ENCODE measurements at regions not wholly inside any gene's neighbourhood (a gene's known extent, or its start where the extent isn't known, plus 50 kb on each side); places are given as distances from the start of the nearest gene placed in this dataset.
"Not testable (repeated sequence)": the region's sequence is repeated elsewhere in the genome, so short reads cannot be mapped to it uniquely, and the experiment has no call there.

- H3K9me3 Mint-ChIP-seq, result no peaks in the 10 kb centered on the region
- 91 to 100% methylated on average over 1 to 2 of the region's 2 CpGs for WGBS, 2 experiments (ENCODE audit: insufficient coverage in 1 of 2, insufficient read length in 1 of 2)
- H3K36me3 Mint-ChIP-seq (ENCODE audit: low read depth), result peaks cover 5% of the 10 kb centered on the region
- H3K4me3 Mint-ChIP-seq, result no peak overlapping the region
- no peak overlapping the region for H3K27ac Mint-ChIP-seq
- H3K9ac ChIP-seq (ENCODE audit: extremely low read depth, low read length, poor library complexity, severe bottlenecking), result no peak overlapping the region
- H3K4me3 ChIP-seq (ENCODE audit: low read length), result no peak overlapping the region
- no peak for DNase-seq
- H3K27me3 Mint-ChIP-seq (ENCODE audit: insufficient read depth), result no peaks in the 10 kb centered on the region
- H3K36me3 ChIP-seq (ENCODE audit: control insufficient read depth, insufficient read depth, low read length), result no peaks in the 10 kb centered on the region
- no peaks in the 10 kb centered on the region for H3K27me3 ChIP-seq (ENCODE audit: control insufficient read depth, insufficient read depth, low read length, poor library complexity, severe bottlenecking)
- no peak overlapping the region for H3K27ac ChIP-seq (ENCODE audit: low read depth, low read length)
- H3K9me3 ChIP-seq (ENCODE audit: control insufficient read depth, low read length), result no peaks in the 10 kb centered on the region
- no peaks in the 10 kb centered on the region for H3K4me1 ChIP-seq (ENCODE audit: control insufficient read depth, insufficient read depth, low read length)
- no peak for TF ChIP-seq CTCF (conservative IDR thresholded peaks at IDR 0.05)
- H3K4me1 Mint-ChIP-seq, result peaks cover 13% of the 10 kb centered on the region
Observed at GRCh38 chr9:85863875-85864274, 77.1 kb upstream of the NAA35 start.

GRCh38 chr9:85871008-85871407, 69.9 kb upstream of the NAA35 start:
- Histone ChIP-seq H3K4me3 (ENCODE audit: low read length) (no peak overlapping the region), H3K36me3 (ENCODE audit: control insufficient read depth, insufficient read depth, low read length) (no peaks in the 10 kb centered on the region), H3K27me3 (ENCODE audit: control insufficient read depth, insufficient read depth, low read length, poor library complexity, severe bottlenecking) (no peaks in the 10 kb centered on the region), H3K4me1 (ENCODE audit: control insufficient read depth, insufficient read depth, low read length) (no peaks in the 10 kb centered on the region), H3K27ac (ENCODE audit: low read depth, low read length) (no peak overlapping the region), H3K9me3 (ENCODE audit: control insufficient read depth, low read length) (no peaks in the 10 kb centered on the region), H3K9ac (ENCODE audit: extremely low read depth, low read length, poor library complexity, severe bottlenecking) (no peak overlapping the region)
- Mint-ChIP-seq H3K9me3 (no peaks in the 10 kb centered on the region), H3K4me3 (no peak overlapping the region), H3K27ac (no peak overlapping the region), H3K27me3 (ENCODE audit: insufficient read depth) (no peaks in the 10 kb centered on the region), H3K4me1 (peaks cover 8% of the 10 kb centered on the region), H3K36me3 (ENCODE audit: low read depth) (no peaks in the 10 kb centered on the region)
- TF ChIP-seq CTCF (conservative IDR thresholded peaks at IDR 0.05), result no peak
- 86 to 91% methylated on average over 1 to 2 of the region's 2 CpGs for WGBS, 2 experiments (ENCODE audit: insufficient coverage in 1 of 2, insufficient read length in 1 of 2)
- DNase-seq, result no peak

GRCh38 chr9:85871683-85872082, 69.3 kb upstream of the NAA35 start:
- not testable (repeated sequence) for H3K9me3 ChIP-seq (ENCODE audit: control insufficient read depth, low read length); H3K4me1 ChIP-seq (ENCODE audit: control insufficient read depth, insufficient read depth, low read length); H3K27me3 ChIP-seq (ENCODE audit: control insufficient read depth, insufficient read depth, low read length, poor library complexity, severe bottlenecking); H3K4me1 Mint-ChIP-seq; H3K4me3 ChIP-seq (ENCODE audit: low read length); H3K9me3 Mint-ChIP-seq; H3K27ac ChIP-seq (ENCODE audit: low read depth, low read length); H3K36me3 ChIP-seq (ENCODE audit: control insufficient read depth, insufficient read depth, low read length); H3K27ac Mint-ChIP-seq; H3K27me3 Mint-ChIP-seq (ENCODE audit: insufficient read depth); DNase-seq; H3K9ac ChIP-seq (ENCODE audit: extremely low read depth, low read length, poor library complexity, severe bottlenecking); H3K4me3 Mint-ChIP-seq; H3K36me3 Mint-ChIP-seq (ENCODE audit: low read depth)
- WGBS, 2 experiments (ENCODE audit: insufficient coverage in 1 of 2, insufficient read length in 1 of 2), result 83 to 93% methylated on average over 3 to 4 of the region's 5 CpGs

- WGBS, 2 experiments (ENCODE audit: insufficient coverage in 1 of 2, insufficient read length in 1 of 2), result 96 to 97% methylated on average over 5 to 6 of the region's 6 CpGs
- Mint-ChIP-seq H3K36me3 (ENCODE audit: low read depth) (no peaks in the 10 kb centered on the region), H3K4me3 (no peak overlapping the region), H3K9me3 (no peaks in the 10 kb centered on the region), H3K4me1 (peaks cover 8% of the 10 kb centered on the region), H3K27me3 (ENCODE audit: insufficient read depth) (no peaks in the 10 kb centered on the region), H3K27ac (no peak overlapping the region)
- no peaks in the 10 kb centered on the region for H3K4me1 ChIP-seq (ENCODE audit: control insufficient read depth, insufficient read depth, low read length)
- H3K27ac ChIP-seq (ENCODE audit: low read depth, low read length), result no peak overlapping the region
- no peak for TF ChIP-seq CTCF (conservative IDR thresholded peaks at IDR 0.05)
- H3K36me3 ChIP-seq (ENCODE audit: control insufficient read depth, insufficient read depth, low read length), result no peaks in the 10 kb centered on the region
- no peaks in the 10 kb centered on the region for H3K9me3 ChIP-seq (ENCODE audit: control insufficient read depth, low read length)
- no peaks in the 10 kb centered on the region for H3K27me3 ChIP-seq (ENCODE audit: control insufficient read depth, insufficient read depth, low read length, poor library complexity, severe bottlenecking)
- no peak overlapping the region for H3K4me3 ChIP-seq (ENCODE audit: low read length)
- H3K9ac ChIP-seq (ENCODE audit: extremely low read depth, low read length, poor library complexity, severe bottlenecking), result no peak overlapping the region
- DNase-seq, result no peak
Observed at GRCh38 chr9:85872463-85872862, 68.5 kb upstream of the NAA35 start.
